Cerebellar nuclear complex (tissue), 1 donor: ENCODE measurements at regions not wholly inside any gene's neighbourhood (a gene's known extent, or its start where the extent isn't known, plus 50 kb on each side); places are given as distances from the start of the nearest gene placed in this dataset.
"Not testable (repeated sequence)": the region's sequence is repeated elsewhere in the genome, so short reads cannot be mapped to it uniquely, and the experiment has no call there.

Experiments
- DNase-seq, 2 experiments: peaks; one replicate each; lab custom pipeline; 2025; lab: John Stamatoyannopoulos, UW

DNA sequence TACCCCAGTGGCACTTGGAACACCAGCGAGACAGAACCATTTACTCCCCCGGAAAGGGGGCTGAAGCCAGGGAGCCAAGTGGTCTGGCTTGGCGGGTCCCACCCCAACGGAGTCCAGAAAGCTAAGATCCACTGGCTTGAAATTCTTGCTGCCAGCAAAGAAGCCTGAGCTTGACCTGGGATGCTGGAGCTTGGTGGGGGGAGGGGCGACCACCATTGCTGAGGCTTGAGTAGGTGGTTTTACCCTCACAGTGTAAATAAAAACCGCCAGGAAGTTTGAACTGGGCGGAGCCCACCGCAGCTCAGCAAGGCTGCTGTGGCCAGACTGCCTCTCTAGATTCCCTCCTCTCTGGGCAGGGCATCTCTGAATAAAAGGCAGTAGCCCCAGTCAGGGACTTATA lies 62.8 kb downstream of the RPS24 start:
- DNase-seq, result not testable (repeated sequence)

- not testable (repeated sequence) for DNase-seq
These were observed 68.9 kb downstream of the RPS24 start for GRCh38 chr10:78102593-78102992.

GRCh38 chr10:78109210-78109609 lies 75.5 kb downstream of the RPS24 start:
- no peak for DNase-seq

DNA sequence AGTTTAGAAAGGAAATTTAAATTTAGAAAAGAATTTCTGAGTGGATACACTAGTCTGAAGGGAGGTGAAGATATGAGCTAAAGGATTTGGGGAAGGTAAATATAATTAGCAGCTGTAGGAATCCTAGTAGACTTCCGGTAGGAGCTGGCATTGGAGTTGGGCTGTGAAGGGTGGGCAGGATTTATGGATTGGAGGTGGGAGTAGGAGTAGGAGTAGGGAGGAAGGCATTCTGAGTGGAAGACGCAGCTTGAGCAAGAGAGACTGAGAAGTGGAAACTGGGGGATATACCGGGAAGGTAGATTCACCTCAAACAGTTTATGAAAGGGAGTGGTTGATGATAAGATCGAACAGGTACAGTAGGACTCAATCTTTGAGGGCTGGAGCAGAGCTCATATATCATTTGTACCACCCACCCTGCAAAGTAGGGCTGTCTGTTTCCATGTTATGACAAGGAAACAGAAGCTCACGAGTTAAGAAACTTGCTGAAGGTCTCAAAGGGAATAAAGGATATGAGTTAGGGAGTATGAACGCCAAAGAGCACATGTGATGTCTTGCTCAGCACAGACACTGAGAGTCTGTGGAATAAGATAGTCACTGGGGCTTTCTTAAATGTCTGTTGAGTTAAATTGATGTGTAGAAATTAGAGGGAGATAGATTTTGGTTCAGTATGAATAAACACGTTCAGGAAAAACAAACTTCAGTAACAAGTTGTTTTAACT lies 81.6 kb downstream of the RPS24 start:
- no peak for DNase-seq

DNA sequence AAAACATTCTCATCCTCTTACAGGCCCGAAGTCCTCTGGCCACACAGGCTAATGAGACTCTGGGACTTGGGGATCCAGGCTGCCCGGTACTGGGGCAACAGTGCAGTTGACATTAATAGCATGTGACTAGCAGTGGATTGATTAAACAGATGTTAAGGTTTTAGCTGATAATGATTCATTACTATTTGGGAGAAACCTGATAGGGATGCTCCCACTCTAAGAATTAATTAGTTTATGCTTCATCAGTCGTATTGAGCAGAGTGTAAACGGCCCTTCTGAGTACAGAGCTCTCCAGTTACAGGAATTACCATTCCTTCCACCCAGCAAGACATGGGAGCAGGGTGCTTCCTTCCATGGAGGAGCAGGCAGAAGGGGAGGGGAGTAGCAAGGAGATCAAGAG lies 82.7 kb downstream of the RPS24 start:
- DNase-seq, result no peak

GRCh38 chr10:78118591-78118990 lies 84.9 kb downstream of the RPS24 start:
- no peak for DNase-seq

- no peak for DNase-seq
These were observed 88.1 kb downstream of the RPS24 start for GRCh38 chr10:78121801-78122200.

DNA sequence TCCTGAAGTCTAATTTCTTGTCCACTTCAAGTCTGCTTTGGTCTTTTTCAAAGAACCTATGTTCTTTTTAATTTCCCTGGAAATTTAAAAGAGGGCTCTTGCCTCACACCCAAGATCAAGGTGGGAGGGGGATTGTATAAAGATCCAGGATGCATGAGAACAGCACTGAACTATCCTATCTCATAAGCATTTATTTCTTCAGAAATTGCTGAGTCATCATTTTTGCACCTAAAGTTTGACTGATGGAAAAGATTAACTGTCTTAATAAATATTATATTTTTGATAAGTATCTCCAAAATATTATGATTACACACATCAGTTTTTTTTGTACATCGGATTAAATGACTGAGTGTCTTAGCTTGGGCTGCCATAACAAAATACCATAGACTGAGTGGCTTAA lies 90.5 kb downstream of the RPS24 start:
- DNase-seq, result no peak

GRCh38 chr10:78129211-78129610 lies 95.5 kb downstream of the RPS24 start:
- DNase-seq, result no peak

- no peak for DNase-seq
These were observed 97.5 kb downstream of the RPS24 start for GRCh38 chr10:78130966-78131710.

DNA sequence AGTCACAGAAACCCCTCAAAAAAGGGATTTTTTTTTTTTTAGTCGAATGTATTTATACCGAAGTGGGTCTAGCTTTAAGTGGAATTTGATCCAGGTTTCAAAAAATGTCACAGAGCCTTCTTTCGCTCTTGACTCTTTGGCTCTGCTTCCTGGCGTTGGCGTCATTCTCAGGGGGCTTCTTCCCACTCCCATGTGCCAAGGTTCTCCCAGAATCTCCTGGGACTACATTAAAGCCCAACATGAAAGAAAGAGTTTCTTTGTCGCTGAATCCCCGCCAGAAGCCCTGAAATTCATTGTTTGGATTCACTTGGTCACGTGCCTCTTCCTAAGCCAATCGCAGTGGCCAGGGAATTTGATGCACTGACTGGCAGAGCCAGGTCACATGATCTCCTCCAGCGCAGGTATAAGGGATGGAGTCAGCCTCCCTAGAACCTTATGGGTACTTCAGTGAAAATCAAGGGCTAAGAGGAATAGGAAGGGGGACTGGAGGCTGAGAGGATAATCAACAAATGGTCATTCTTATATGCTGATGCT lies 101.2 kb downstream of the RPS24 start:
- no peak for DNase-seq

- no peak for DNase-seq
These were observed 103.5 kb downstream of the RPS24 start for GRCh38 chr10:78137147-78137546.

- no peak for DNase-seq
These were observed 105.7 kb downstream of the RPS24 start for GRCh38 chr10:78139341-78139740.

DNA sequence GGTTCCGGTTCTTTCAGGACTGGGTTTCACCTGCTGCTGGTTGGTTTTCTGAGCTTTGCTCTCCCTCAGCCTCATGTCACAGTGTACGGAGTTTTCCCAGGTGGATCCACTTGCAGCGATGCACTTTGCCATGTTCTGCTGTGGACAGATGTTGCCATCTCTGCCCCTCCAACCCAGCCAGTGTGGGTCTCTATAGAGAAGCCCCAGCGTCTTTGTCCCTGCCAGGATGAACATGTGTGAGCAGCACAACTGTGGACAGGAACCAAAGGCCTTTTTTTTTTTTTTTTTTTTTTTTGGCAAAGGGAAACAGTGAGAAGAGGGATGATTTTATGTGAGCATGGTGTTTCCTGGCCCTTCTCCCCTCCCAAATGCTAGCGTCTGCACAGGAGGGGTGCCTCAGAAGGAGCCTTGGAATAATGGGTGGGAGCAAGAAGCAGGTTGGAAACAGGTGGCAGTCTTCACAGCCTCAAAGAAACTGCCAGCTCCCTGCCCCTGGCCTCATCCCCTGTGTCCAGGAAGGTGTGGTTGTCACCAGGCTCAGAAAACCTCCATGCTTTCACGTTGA lies 106.5 kb downstream of the RPS24 start:
- DNase-seq, result no peak

DNA sequence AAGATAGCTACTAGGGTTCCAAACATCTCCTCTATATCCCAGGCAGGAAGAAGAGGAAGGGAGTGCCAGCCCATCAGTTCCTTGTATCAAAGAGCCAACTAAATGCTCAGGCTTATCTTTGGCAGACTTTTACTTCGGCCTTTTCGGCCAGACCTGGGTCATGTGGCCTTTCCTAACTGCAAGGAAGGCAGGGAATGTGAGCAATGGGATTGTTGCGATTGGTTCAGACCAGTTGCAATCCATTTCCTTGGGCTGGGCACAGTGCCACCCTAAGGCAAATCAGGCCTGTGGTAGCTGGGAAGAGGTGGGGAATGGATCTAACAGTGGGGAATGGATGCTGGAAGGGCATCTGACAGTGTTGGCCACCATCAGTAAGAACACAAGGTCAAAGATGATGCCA lies 109.9 kb downstream of the RPS24 start:
- DNase-seq, result no peak

- no peak for DNase-seq
These were observed 112.5 kb downstream of the RPS24 start for GRCh38 chr10:78146200-78146599.

DNA sequence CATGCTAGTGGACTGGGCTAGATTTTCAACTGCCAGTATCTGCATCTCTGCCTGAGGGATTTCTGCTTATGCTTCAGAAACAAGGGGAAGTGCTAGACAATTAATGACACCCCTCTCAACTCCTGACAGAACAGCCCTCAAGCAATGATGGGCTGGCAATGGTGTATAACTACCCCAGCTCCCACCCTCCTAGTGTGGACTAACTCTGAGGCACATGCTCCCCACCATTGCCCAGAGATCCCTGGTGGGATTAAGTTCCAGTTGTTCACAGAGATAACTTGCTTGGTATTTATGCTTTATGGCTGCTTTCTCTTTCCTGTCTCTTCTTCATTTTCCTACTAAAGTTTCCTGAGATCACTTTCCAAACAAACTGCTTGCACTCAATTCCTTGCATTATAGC lies 113.5 kb downstream of the RPS24 start:
- no peak for DNase-seq

GRCh38 chr10:78148216-78148960 lies 114.7 kb downstream of the RPS24 start:
- DNase-seq, result no peak

DNA sequence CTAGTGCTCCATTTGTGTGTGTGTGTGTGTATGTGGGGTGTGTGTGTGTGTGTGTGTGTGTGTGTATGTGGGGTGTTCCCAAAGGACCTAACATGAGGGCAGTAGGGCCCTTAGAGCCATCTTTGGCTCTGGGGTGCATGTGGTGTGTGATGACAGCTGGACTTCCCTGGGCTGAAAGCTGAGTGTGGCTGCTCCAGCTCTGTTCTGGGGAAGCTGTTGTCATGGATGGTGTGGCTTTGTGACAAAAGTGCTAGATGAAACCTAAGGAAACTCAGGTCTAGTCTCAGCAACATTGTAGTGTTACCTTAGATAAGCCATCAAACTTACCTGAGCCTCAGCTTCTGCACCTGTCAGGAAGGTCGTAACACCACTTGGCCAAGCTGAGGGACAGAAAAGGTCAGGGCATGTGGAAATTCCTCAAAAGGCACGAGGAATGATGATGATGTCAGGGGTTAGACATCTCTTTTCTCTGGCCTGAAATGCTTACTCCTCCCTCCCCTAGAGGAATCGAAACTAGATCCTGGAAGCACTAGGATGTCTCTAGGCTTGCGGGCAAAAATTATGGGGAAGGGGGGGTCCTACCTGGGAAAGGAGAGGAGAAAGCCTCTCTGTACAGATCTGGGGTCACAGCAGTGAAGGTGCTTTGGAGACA lies 115.4 kb downstream of the RPS24 start:
- no peak for DNase-seq

DNA sequence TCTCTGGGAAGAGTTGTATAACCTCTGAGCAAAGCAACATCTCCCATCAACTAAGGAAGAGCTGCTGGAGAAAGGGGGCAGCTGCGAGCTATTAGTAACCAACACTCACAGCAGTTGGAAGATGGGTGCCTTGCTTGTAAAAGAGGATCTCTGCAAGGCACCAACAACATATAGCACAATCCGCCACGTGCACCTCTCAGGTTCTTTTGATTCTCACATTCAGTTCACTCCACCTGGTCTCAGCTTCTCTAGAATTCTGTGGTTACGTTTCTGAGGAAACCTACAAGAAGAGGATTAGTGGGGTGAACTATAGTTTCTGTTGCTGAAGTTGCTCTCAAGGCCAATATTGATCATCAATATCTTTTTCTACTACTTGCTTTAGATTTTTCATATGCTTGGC lies 117.1 kb downstream of the RPS24 start:
- DNase-seq, result no peak

DNA sequence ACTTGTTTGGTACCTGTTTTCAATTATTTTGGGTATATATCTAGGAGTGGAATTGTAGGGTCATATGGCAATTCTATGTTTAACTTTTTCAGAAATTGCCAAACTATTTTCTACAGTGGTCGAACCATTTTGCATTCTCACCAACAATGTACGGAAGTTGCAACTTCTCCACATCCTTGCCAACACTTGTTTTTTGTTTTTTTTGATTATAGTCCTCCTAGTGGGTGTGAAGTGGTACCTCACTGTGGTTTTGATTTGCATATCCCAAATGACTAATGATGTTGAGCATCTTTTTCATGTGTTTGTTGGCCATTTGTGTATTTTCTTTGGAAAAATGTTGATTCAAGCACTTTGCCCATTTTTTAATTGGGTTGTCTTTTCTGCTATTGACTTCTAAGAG lies 122.1 kb downstream of the RPS24 start:
- no peak for DNase-seq

- DNase-seq, result no peak
These were observed 126.9 kb downstream of the RPS24 start for GRCh38 chr10:78160591-78160990.
